ENCODE measurements at regions not wholly inside any gene's neighbourhood (a gene's known extent, or its start where the extent isn't known, plus 50 kb on each side); places are given as distances from the start of the nearest gene placed in this dataset.

- no peak overlapping the region for H3K4me3 ChIP-seq
- no peaks in the 10 kb centered on the region for H3K36me3 ChIP-seq (ENCODE audit: control insufficient read depth, insufficient read depth, low read length)
- ATAC-seq = no peak
- H3K27ac ChIP-seq (ENCODE audit: extremely low read depth, low read depth, low read length) = no peak overlapping the region
- BruUV-seq (replicated peaks) = no TSS peak
- H3K9me1 ChIP-seq (ENCODE audit: control insufficient read depth, insufficient read depth, low read length) = no peaks in the 10 kb centered on the region
- intact Hi-C loops (cut with micrococcal nuclease) (no loop called here), in situ Hi-C loops (cut with MboI) (no loop called here)
- H3K79me2 ChIP-seq (ENCODE audit: control insufficient read depth, insufficient read depth, low read length) = no peaks in the 10 kb centered on the region
- H3K4me2 ChIP-seq (ENCODE audit: insufficient read depth, low read length) = no peak overlapping the region
- 10% methylated on average over 2 of the region's 2 CpGs for WGBS (ENCODE audit: insufficient coverage, low coverage, missing lambda C conversion rate)
- POLR2A ChIA-PET = no interaction called here
- H3K9me3 ChIP-seq (replicated peaks; ENCODE audit: control insufficient read depth, insufficient read depth, low read depth, low read length) = no peaks in the 10 kb centered on the region
- CTCF ChIA-PET (ENCODE audit: low intra/inter-chr PET ratio) = no interaction called here
- no peak overlapping the region for H2AFZ ChIP-seq (ENCODE audit: low read depth, low read length)
- H3K27me3 ChIP-seq (ENCODE audit: control insufficient read depth in 2 of 2, insufficient read depth in 2 of 2, low read length in 2 of 2) = no peaks in the 10 kb centered on the region
- TF ChIP-seq HDGF (IDR thresholded peaks at IDR 0.05) (no peak), ZBTB7A (IDR thresholded peaks at IDR 0.05; ENCODE audit: borderline replicate concordance, control insufficient read depth, low read depth, low read length) (no peak), SREBF1 (IDR thresholded peaks at IDR 0.05; ENCODE audit: borderline replicate concordance, low read depth, low read length) (no peak), HNRNPLL (IDR thresholded peaks at IDR 0.05; ENCODE audit: low read depth, low read length, poor library complexity, severe bottlenecking) (no peak), TCFL5 (CRISPR knock-in tag; conservative IDR thresholded peaks at IDR 0.05) (no peak), ASH1L (IDR thresholded peaks at IDR 0.05; ENCODE audit: borderline replicate concordance, low read depth, partially characterized antibody) (no peak), ERF (CRISPR knock-in tag; IDR thresholded peaks at IDR 0.05) (no peak), MCM7 (IDR thresholded peaks at IDR 0.05) (no peak), POLR2AphosphoS5 (IDR thresholded peaks at IDR 0.05; ENCODE audit: control insufficient read depth, insufficient read depth, low read depth, low read length) (no peak), DIDO1 (tag; IDR thresholded peaks at IDR 0.05; ENCODE audit: low read depth) (no peak), ZNF449 (CRISPR knock-in tag; IDR thresholded peaks at IDR 0.05) (no peak), SUPT5H (IDR thresholded peaks at IDR 0.05) (no peak), SNRNP70 (optimal IDR thresholded peaks at IDR 0.05; ENCODE audit: low read depth, low read length) (no peak), TRIM28 (IDR thresholded peaks at IDR 0.05) (no peak), ELF1 (tag; IDR thresholded peaks at IDR 0.05) (no peak)
- TF ChIP-seq, protein P1, sequence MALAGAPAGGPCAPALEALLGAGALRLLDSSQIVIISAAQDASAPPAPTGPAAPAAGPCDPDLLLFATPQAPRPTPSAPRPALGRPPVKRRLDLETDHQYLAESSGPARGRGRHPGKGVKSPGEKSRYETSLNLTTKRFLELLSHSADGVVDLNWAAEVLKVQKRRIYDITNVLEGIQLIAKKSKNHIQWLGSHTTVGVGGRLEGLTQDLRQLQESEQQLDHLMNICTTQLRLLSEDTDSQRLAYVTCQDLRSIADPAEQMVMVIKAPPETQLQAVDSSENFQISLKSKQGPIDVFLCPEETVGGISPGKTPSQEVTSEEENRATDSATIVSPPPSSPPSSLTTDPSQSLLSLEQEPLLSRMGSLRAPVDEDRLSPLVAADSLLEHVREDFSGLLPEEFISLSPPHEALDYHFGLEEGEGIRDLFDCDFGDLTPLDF (CRISPR knock-in tag; IDR thresholded peaks at IDR 0.05) = no peak
- H4K20me1 ChIP-seq (replicated peaks; ENCODE audit: control insufficient read depth, insufficient read depth, low read length) = no peaks in the 10 kb centered on the region
- peaks cover 0 to 12% of the 10 kb centered on the region in 2 experiments; a peak in 2 of 5 replicates for H3K4me1 ChIP-seq (replicated peaks in 1 of 2; ENCODE audit: control insufficient read depth in 2 of 2, insufficient read depth in 2 of 2, low read length in 2 of 2)
- no peak overlapping the region for H3K9ac ChIP-seq (ENCODE audit: insufficient read depth in 1 of 2, low read depth in 2 of 2, low read length in 2 of 2)
- FAIRE-seq = no peak
- no peak for DNase-seq (ENCODE audit: extremely low read depth in 1 of 4, low spot score in 3 of 4)
These were observed 102.9 kb downstream of the TSN start for GRCh38 chr2:121858369-121858768.
